H54 (cell line): ENCODE measurements at regions not wholly inside any gene's neighbourhood (a gene's known extent, or its start where the extent isn't known, plus 50 kb on each side); places are given as distances from the start of the nearest gene placed in this dataset.
"Not testable (repeated sequence)": the region's sequence is repeated elsewhere in the genome, so short reads cannot be mapped to it uniquely, and the experiment has no call there.

ENCODE experiments used
- DNase-seq: peaks from one replicate; pipeline ENCODE4 v3.0.0; 2011; ENCODE audit warnings: low spot score, mixed read lengths; ENCODE audit not compliant: insufficient read length
- FAIRE-seq: peaks from 3 replicates; lab custom pipeline; 2011; peaks lifted over from hg19 to GRCh38; lab: Jason Lieb, UNC
- POLR2A ChIP-seq: IDR thresholded peaks from 2 replicates; pipeline ENCODE4 v1.6.1; 2011; ENCODE audit warnings: low read depth, mild to moderate bottlenecking, low read length

- not testable (repeated sequence) for DNase-seq, FAIRE-seq
Observed at GRCh38 chr1:224032608-224033276, 81.2 kb upstream of the FBXO28 start.

- not testable (repeated sequence) for FAIRE-seq, DNase-seq
Observed at GRCh38 chr1:224031986-224032385, 81.9 kb upstream of the FBXO28 start.

- DNase-seq, FAIRE-seq: not testable (repeated sequence)
Observed at GRCh38 chr1:224030257-224030656, 83.7 kb upstream of the FBXO28 start.

- FAIRE-seq, DNase-seq: not testable (repeated sequence)
Observed at GRCh38 chr1:224029286-224030025, 84.5 kb upstream of the FBXO28 start.

GRCh38 chr1:224028802-224029201 lies 85.1 kb upstream of the FBXO28 start:
- not testable (repeated sequence) for DNase-seq, FAIRE-seq

GRCh38 chr1:224023122-224023521 lies 90.8 kb upstream of the FBXO28 start:
- not testable (repeated sequence) for FAIRE-seq, DNase-seq

- DNase-seq, FAIRE-seq: not testable (repeated sequence)
Observed at GRCh38 chr1:224022249-224022970, 91.5 kb upstream of the FBXO28 start.

- not testable (repeated sequence) for FAIRE-seq, DNase-seq
Observed at GRCh38 chr1:224019866-224020265, 94.0 kb upstream of the FBXO28 start.

- not testable (repeated sequence) for FAIRE-seq, DNase-seq
Observed at GRCh38 chr1:224015782-224016181, 98.1 kb upstream of the FBXO28 start.

- TF ChIP-seq POLR2A, result no peak
- DNase-seq (no peak), FAIRE-seq (no peak)
Observed at GRCh38 chr1:224014330-224014649, 99.6 kb upstream of the FBXO28 start.

- not testable (repeated sequence) for DNase-seq, FAIRE-seq
Observed at GRCh38 chr1:224013626-224014329, 100.1 kb upstream of the FBXO28 start.

GRCh38 chr1:224012807-224013434 lies 101.0 kb upstream of the FBXO28 start:
- not testable (repeated sequence) for FAIRE-seq, DNase-seq

GRCh38 chr1:224012162-224012561 lies 101.7 kb upstream of the FBXO28 start:
- FAIRE-seq, DNase-seq: not testable (repeated sequence)

GRCh38 chr1:224011751-224012150 lies 102.2 kb upstream of the FBXO28 start:
- not testable (repeated sequence) for DNase-seq, FAIRE-seq

GRCh38 chr1:224011153-224011552 lies 102.8 kb upstream of the FBXO28 start:
- not testable (repeated sequence) for DNase-seq, FAIRE-seq

GRCh38 chr1:224005973-224006372 lies 107.9 kb upstream of the FBXO28 start:
- not testable (repeated sequence) for DNase-seq, FAIRE-seq

GRCh38 chr1:224004552-224005315 lies 109.2 kb upstream of the FBXO28 start:
- not testable (repeated sequence) for DNase-seq, FAIRE-seq

- DNase-seq, FAIRE-seq: not testable (repeated sequence)
Observed at GRCh38 chr1:224003896-224004295, 110.0 kb upstream of the FBXO28 start.
